ENCODE measurements at regions not wholly inside any gene's neighbourhood (a gene's known extent, or its start where the extent isn't known, plus 50 kb on each side); places are given as distances from the start of the nearest gene placed in this dataset.

DNA sequence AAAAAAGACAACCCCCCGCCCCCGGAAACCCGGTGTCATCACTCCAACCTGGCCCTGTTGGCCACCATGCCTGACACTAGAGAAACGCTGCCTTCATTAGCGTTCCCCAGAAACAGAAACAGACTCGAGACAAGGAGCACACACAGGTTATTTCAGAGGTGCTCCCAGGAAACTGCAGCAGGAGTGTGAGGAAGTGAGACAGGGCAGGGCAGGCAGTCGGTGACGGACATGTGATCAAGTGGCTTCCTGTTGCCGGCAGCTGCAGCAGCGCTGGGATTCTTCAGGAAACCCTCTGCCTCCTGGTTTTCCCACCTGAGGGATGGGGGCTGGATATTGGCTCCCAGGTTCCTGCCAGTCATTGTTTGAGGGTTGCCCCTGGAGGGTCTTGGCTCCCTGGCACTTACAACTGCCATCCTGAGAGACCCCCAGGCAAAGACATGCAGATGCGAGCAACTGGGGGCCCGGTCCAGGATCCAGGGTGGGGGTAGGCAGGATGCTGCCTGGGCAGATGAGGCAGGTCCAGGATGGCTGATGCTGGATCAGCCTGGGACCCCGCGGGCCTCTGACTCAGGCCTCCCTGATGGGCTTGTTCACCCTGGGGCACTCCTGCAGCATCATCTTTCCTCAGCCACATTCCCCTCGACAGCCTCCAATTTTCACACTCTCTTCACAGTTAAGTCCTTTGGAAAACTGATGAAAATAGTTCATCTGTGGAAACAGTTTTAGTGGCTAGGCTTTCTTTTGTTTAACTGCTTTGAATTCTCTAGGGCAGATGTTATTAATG is 150.7 kb upstream of the SYNDIG1 start:
- no peaks in the 10 kb centered on the region for H3K36me3 ChIP-seq (ENCODE audit: insufficient read depth, low read length)
- H3K27ac ChIP-seq (ENCODE audit: low read length): no peak overlapping the region
- H3K9ac ChIP-seq (ENCODE audit: low read length): no peak overlapping the region
- H3K9me3 ChIP-seq (ENCODE audit: low read length): no peaks in the 10 kb centered on the region
- H3K9me2 ChIP-seq (replicated peaks; ENCODE audit: insufficient read depth, low read length): no peaks in the 10 kb centered on the region
- no peaks in the 10 kb centered on the region for H3K27me3 ChIP-seq (ENCODE audit: low read length)
- H3K79me2 ChIP-seq (ENCODE audit: low read length): no peaks in the 10 kb centered on the region
- no peak overlapping the region for H2AFZ ChIP-seq (ENCODE audit: low read length)
- H3K4me1 ChIP-seq (ENCODE audit: low read length): no peaks in the 10 kb centered on the region
- H3K4me2 ChIP-seq (ENCODE audit: low read depth, low read length, poor library complexity, severe bottlenecking): no peak overlapping the region
- no peaks in the 10 kb centered on the region for H4K20me1 ChIP-seq (ENCODE audit: insufficient read depth, low read depth, low read length)
- no peak for DNase-seq
- no peak overlapping the region for H3K4me3 ChIP-seq (ENCODE audit: low read length)

- H3K27ac ChIP-seq (ENCODE audit: low read length): no peak overlapping the region
- no peaks in the 10 kb centered on the region for H3K4me1 ChIP-seq (ENCODE audit: low read length)
- no peaks in the 10 kb centered on the region for H3K36me3 ChIP-seq (ENCODE audit: insufficient read depth, low read length)
- DNase-seq: no peak
- no peak overlapping the region for H3K9ac ChIP-seq (ENCODE audit: low read length)
- H3K4me3 ChIP-seq (ENCODE audit: low read length): no peak overlapping the region
- no peaks in the 10 kb centered on the region for H3K27me3 ChIP-seq (ENCODE audit: low read length)
- H3K79me2 ChIP-seq (ENCODE audit: low read length): no peaks in the 10 kb centered on the region
- H3K4me2 ChIP-seq (ENCODE audit: low read depth, low read length, poor library complexity, severe bottlenecking): no peak overlapping the region
- H4K20me1 ChIP-seq (ENCODE audit: insufficient read depth, low read depth, low read length): no peaks in the 10 kb centered on the region
- no peaks in the 10 kb centered on the region for H3K9me3 ChIP-seq (ENCODE audit: low read length)
- no peaks in the 10 kb centered on the region for H3K9me2 ChIP-seq (replicated peaks; ENCODE audit: insufficient read depth, low read length)
- H2AFZ ChIP-seq (ENCODE audit: low read length): no peak overlapping the region
Measured at GRCh38 chr20:24317224-24317623, 152.2 kb upstream of the SYNDIG1 start.

DNA sequence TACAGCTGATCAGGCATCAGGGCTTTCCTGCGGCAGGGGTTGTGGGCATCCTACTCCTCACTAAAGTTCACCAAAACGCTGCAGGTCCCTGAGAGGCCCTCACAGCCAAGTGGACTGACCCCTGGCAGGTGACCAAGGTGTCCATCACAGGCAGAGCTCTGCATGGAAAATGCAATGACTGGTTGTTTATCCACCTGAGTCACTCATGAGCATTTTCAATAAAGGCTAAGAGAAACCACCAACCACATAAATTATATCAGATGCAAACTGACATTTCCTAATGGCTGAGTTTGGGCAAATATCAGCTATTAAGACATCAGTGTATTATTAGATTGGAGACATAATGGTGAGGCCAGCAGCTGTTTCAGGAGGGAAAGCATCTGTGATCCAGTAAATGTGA is 152.7 kb upstream of the SYNDIG1 start:
- H3K36me3 ChIP-seq (ENCODE audit: insufficient read depth, low read length): no peaks in the 10 kb centered on the region
- H3K9me3 ChIP-seq (ENCODE audit: low read length): no peaks in the 10 kb centered on the region
- no peaks in the 10 kb centered on the region for H3K79me2 ChIP-seq (ENCODE audit: low read length)
- no peak overlapping the region for H3K9ac ChIP-seq (ENCODE audit: low read length)
- H3K27me3 ChIP-seq (ENCODE audit: low read length): no peaks in the 10 kb centered on the region
- no peak overlapping the region for H2AFZ ChIP-seq (ENCODE audit: low read length)
- H3K4me3 ChIP-seq (ENCODE audit: low read length): no peak overlapping the region
- DNase-seq: no peak
- no peaks in the 10 kb centered on the region for H3K4me1 ChIP-seq (ENCODE audit: low read length)
- no peak overlapping the region for H3K27ac ChIP-seq (ENCODE audit: low read length)
- no peak overlapping the region for H3K4me2 ChIP-seq (ENCODE audit: low read depth, low read length, poor library complexity, severe bottlenecking)
- no peaks in the 10 kb centered on the region for H3K9me2 ChIP-seq (replicated peaks; ENCODE audit: insufficient read depth, low read length)
- no peaks in the 10 kb centered on the region for H4K20me1 ChIP-seq (ENCODE audit: insufficient read depth, low read depth, low read length)

- no peak for DNase-seq
- Histone ChIP-seq H3K4me2 (ENCODE audit: low read depth, low read length, poor library complexity, severe bottlenecking) (no peak overlapping the region), H3K27ac (ENCODE audit: low read length) (no peak overlapping the region), H3K9ac (ENCODE audit: low read length) (no peak overlapping the region), H3K4me3 (ENCODE audit: low read length) (no peak overlapping the region), H3K4me1 (ENCODE audit: low read length) (no peaks in the 10 kb centered on the region), H3K9me3 (ENCODE audit: low read length) (no peaks in the 10 kb centered on the region), H2AFZ (ENCODE audit: low read length) (no peak overlapping the region), H4K20me1 (ENCODE audit: insufficient read depth, low read depth, low read length) (no peaks in the 10 kb centered on the region), H3K36me3 (ENCODE audit: insufficient read depth, low read length) (no peaks in the 10 kb centered on the region), H3K9me2 (replicated peaks; ENCODE audit: insufficient read depth, low read length) (no peaks in the 10 kb centered on the region), H3K79me2 (ENCODE audit: low read length) (no peaks in the 10 kb centered on the region), H3K27me3 (ENCODE audit: low read length) (no peaks in the 10 kb centered on the region)
Measured at GRCh38 chr20:24314053-24314452, 155.4 kb upstream of the SYNDIG1 start.

DNA sequence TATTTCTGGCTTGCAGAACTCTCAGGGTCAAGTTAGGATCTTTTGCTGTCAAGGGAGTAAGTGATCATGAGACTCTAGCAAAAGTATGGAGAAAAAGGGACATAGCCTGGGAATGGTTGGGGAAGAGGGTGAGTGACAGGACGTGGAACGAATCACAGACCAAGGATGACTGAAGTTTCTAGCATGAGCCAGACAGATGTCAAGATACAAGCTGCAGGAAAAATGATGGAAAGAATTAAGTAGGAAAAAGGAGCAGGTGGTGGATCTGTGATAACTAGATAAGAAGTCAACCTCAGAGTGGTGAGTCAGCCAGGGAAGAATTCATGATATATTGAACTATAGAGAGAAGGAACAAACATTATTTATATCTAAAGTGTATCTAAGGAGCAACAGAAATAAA is 159.8 kb upstream of the SYNDIG1 start:
- Histone ChIP-seq H3K4me2 (ENCODE audit: low read depth, low read length, poor library complexity, severe bottlenecking) (no peak overlapping the region), H3K27ac (ENCODE audit: low read length) (no peak overlapping the region), H4K20me1 (ENCODE audit: insufficient read depth, low read depth, low read length) (no peaks in the 10 kb centered on the region), H3K27me3 (ENCODE audit: low read length) (no peaks in the 10 kb centered on the region), H2AFZ (ENCODE audit: low read length) (no peak overlapping the region), H3K36me3 (ENCODE audit: insufficient read depth, low read length) (no peaks in the 10 kb centered on the region), H3K9me2 (replicated peaks; ENCODE audit: insufficient read depth, low read length) (no peaks in the 10 kb centered on the region), H3K9ac (ENCODE audit: low read length) (no peak overlapping the region), H3K79me2 (ENCODE audit: low read length) (no peaks in the 10 kb centered on the region), H3K4me3 (ENCODE audit: low read length) (no peak overlapping the region), H3K4me1 (ENCODE audit: low read length) (no peaks in the 10 kb centered on the region), H3K9me3 (ENCODE audit: low read length) (no peaks in the 10 kb centered on the region)
- no peak for DNase-seq

GRCh38 chr20:24305371-24305770 is 164.1 kb upstream of the SYNDIG1 start:
- H3K4me3 ChIP-seq (ENCODE audit: low read length): no peak overlapping the region
- H3K36me3 ChIP-seq (ENCODE audit: insufficient read depth, low read length): no peaks in the 10 kb centered on the region
- no peaks in the 10 kb centered on the region for H3K79me2 ChIP-seq (ENCODE audit: low read length)
- H3K4me2 ChIP-seq (ENCODE audit: low read depth, low read length, poor library complexity, severe bottlenecking): no peak overlapping the region
- no peaks in the 10 kb centered on the region for H3K27me3 ChIP-seq (ENCODE audit: low read length)
- H3K27ac ChIP-seq (ENCODE audit: low read length): no peak overlapping the region
- no peak for DNase-seq
- H4K20me1 ChIP-seq (ENCODE audit: insufficient read depth, low read depth, low read length): no peaks in the 10 kb centered on the region
- H3K4me1 ChIP-seq (ENCODE audit: low read length): no peaks in the 10 kb centered on the region
- no peaks in the 10 kb centered on the region for H3K9me2 ChIP-seq (replicated peaks; ENCODE audit: insufficient read depth, low read length)
- H3K9me3 ChIP-seq (ENCODE audit: low read length): no peaks in the 10 kb centered on the region
- no peak overlapping the region for H3K9ac ChIP-seq (ENCODE audit: low read length)
- H2AFZ ChIP-seq (ENCODE audit: low read length): no peak overlapping the region

DNA sequence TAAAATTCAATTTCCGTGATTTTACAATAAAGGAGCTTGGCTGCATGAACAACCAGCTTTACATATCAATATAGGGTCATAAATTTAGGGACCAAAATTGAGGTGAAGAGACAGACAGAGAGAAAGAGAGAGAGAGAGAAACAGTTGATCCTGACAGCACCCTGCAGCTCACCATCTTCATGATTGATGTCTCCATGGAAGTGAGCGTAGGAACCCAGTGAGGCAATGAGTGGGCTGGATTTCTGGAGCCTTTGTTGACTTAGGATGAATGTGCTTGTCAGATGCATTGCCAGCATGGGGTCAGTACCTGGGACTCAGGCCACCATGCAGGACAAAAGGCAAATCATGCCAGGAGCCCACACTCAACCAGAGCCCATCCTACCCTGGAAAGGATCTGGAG is 165.1 kb upstream of the SYNDIG1 start:
- Histone ChIP-seq H3K9ac (ENCODE audit: low read length) (no peak overlapping the region), H3K9me3 (ENCODE audit: low read length) (no peaks in the 10 kb centered on the region), H2AFZ (ENCODE audit: low read length) (no peak overlapping the region), H3K27me3 (ENCODE audit: low read length) (no peaks in the 10 kb centered on the region), H4K20me1 (ENCODE audit: insufficient read depth, low read depth, low read length) (no peaks in the 10 kb centered on the region), H3K79me2 (ENCODE audit: low read length) (no peaks in the 10 kb centered on the region), H3K4me1 (ENCODE audit: low read length) (no peaks in the 10 kb centered on the region), H3K36me3 (ENCODE audit: insufficient read depth, low read length) (no peaks in the 10 kb centered on the region), H3K27ac (ENCODE audit: low read length) (no peak overlapping the region), H3K4me2 (ENCODE audit: low read depth, low read length, poor library complexity, severe bottlenecking) (no peak overlapping the region), H3K9me2 (replicated peaks; ENCODE audit: insufficient read depth, low read length) (no peaks in the 10 kb centered on the region), H3K4me3 (ENCODE audit: low read length) (no peak overlapping the region)
- DNase-seq: no peak

DNA sequence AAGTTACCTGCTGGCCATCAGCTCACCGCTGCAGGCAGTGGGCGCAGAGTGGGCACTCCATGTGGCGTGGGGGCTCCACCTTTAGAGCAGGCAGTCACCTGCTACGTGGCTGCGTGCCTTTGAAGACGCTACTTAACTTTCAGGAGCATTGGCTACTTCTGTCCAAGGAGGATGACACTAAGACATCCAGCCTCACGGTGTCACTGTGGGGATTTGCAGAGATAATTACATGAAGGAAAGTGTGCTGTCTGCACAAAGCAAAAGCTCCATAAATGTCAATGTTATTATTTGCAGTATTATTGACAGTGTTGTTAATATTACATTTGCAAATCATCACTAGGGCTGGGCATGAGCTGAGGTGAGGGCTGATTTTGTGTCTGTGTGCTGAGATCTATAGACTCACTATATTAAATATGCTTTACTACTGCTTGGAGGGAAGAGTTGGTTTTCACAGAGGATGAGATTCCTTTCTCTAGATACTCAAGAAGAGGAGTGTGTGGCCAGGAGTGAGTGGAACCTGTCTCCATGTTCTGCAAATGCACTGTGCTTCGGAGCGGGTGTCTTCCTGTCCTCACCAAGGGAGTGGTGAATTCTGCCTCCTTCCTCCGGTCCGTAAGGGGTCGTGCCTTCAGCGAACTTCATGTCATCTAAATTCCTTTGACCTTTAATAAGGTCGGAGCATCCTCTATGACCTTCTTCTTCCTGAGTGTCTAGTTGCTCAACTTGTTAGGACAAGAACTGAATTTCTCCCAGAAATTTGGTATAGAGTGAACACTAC is 165.8 kb upstream of the SYNDIG1 start:
- DNase-seq: peak; percentile 58
- Histone ChIP-seq H3K4me2 (ENCODE audit: low read depth, low read length, poor library complexity, severe bottlenecking) (no peak overlapping the region), H3K9me2 (replicated peaks; ENCODE audit: insufficient read depth, low read length) (no peaks in the 10 kb centered on the region), H3K27me3 (ENCODE audit: low read length) (no peaks in the 10 kb centered on the region), H3K9me3 (ENCODE audit: low read length) (no peaks in the 10 kb centered on the region), H3K9ac (ENCODE audit: low read length) (no peak overlapping the region), H2AFZ (ENCODE audit: low read length) (no peak overlapping the region), H3K4me1 (ENCODE audit: low read length) (no peaks in the 10 kb centered on the region), H3K4me3 (ENCODE audit: low read length) (no peak overlapping the region), H3K27ac (ENCODE audit: low read length) (no peak overlapping the region), H4K20me1 (ENCODE audit: insufficient read depth, low read depth, low read length) (no peaks in the 10 kb centered on the region), H3K79me2 (ENCODE audit: low read length) (no peaks in the 10 kb centered on the region), H3K36me3 (ENCODE audit: insufficient read depth, low read length) (no peaks in the 10 kb centered on the region)
